Caco-2 (cell line): ENCODE measurements at regions not wholly inside any gene's neighbourhood (a gene's known extent, or its start where the extent isn't known, plus 50 kb on each side); places are given as distances from the start of the nearest gene placed in this dataset.

Experiments
- BruUV-seq: library from RNA; stranded (reverse); fragments of 400-500 nt; replicated peaks from 2 replicates; lab custom pipeline; 2021; lab: Mats Ljungman, UMichigan
- CTCF ChIA-PET: fragments of 300-600 bp; sonication (Branson Sonifier 250); formaldehyde crosslinking; loops from one replicate; lab custom pipeline; 2022; ENCODE audit warnings: antibody characterized with exemption; lab: Charles Lee
- POLR2A ChIA-PET: fragments of 300-600 bp; sonication (Branson Sonifier 250); formaldehyde crosslinking; loops from one replicate; lab custom pipeline; 2022; ENCODE audit warnings: antibody characterized with exemption; lab: Charles Lee
- DNase-seq, 2 experiments: peaks; one replicate each; pipeline versions ENCODE4 v3.0.0 to v3.0.0-alpha.2; 2020 to 2022
- H3K27me3 ChIP-seq: replicated peaks from 2 replicates; pipeline ENCODE4 v1.6.0; 2011; ENCODE audit warnings: low read length; ENCODE audit not compliant: control insufficient read depth, insufficient read depth
- H3K36me3 ChIP-seq: 2 replicates; pipeline ENCODE4 v1.5.1; 2011; ENCODE audit warnings: low read length; ENCODE audit not compliant: control insufficient read depth, insufficient read depth
- H3K4me1 ChIP-seq: fragments of 250-450 bp; sonication (Bioruptor Pico); 2 replicates; pipeline ENCODE4 v1.5.1; 2020; ENCODE audit warnings: mild to moderate bottlenecking
- H3K4me3 ChIP-seq: 2 replicates; pipeline ENCODE4 v1.5.1; 2011; ENCODE audit warnings: low read depth, mild to moderate bottlenecking, control low read depth, low read length
- H3K9me3 ChIP-seq: fragments of 250-450 bp; sonication (Bioruptor Pico); 2 replicates; pipeline ENCODE4 v1.5.1; 2020; ENCODE audit warnings: mild to moderate bottlenecking, moderate library complexity
- H3K27ac Mint-ChIP-seq: one replicate; pipeline ENCODE4 v1.8.0; 2022; ENCODE audit warnings: mixed read lengths; ENCODE audit not compliant: unreplicated experiment
- H3K27me3 Mint-ChIP-seq: one replicate; pipeline ENCODE4 v1.8.0; 2022; ENCODE audit warnings: mixed read lengths; ENCODE audit not compliant: insufficient read depth, unreplicated experiment
- H3K36me3 Mint-ChIP-seq: one replicate; pipeline ENCODE4 v1.8.0; 2022; ENCODE audit warnings: mild to moderate bottlenecking, mixed read lengths; ENCODE audit not compliant: insufficient read depth, unreplicated experiment
- H3K4me1 Mint-ChIP-seq: one replicate; pipeline ENCODE4 v1.8.0; 2022; ENCODE audit warnings: low read depth, mixed read lengths; ENCODE audit not compliant: unreplicated experiment
- H3K4me3 Mint-ChIP-seq: one replicate; pipeline ENCODE4 v1.8.0; 2022; ENCODE audit warnings: mild to moderate bottlenecking, moderate library complexity, mixed read lengths; ENCODE audit not compliant: unreplicated experiment
- H3K9me3 Mint-ChIP-seq: one replicate; pipeline ENCODE4 v1.8.0; 2022; ENCODE audit warnings: mixed read lengths; ENCODE audit not compliant: unreplicated experiment
- CTCF ChIP-seq, 2 experiments: fragments of 200-600 bp in 1 of 2; IDR thresholded peaks; 1 replicate in 1 of 2; 2 replicates in 1 of 2; pipeline versions ENCODE4 v1.5.1 to v1.8.0; 2011 to 2022; ENCODE audit warnings: antibody characterized with exemption in 1 of 2, control low read depth in 1 of 2, inconsistent platforms in 1 of 2, low read depth in 1 of 2, low read length in 1 of 2, mild to moderate bottlenecking in 1 of 2, moderate library complexity in 1 of 2; ENCODE audit not compliant: insufficient read depth in 1 of 2, severe bottlenecking in 1 of 2, unreplicated experiment in 1 of 2
- intact Hi-C: fragments of 100-400 bp; cut with micrococcal nuclease; formaldehyde crosslinking; loops from one replicate; pipeline ENCODE4 v1.10.0; 2022; ENCODE audit not compliant: unreplicated experiment

GRCh38 chr5:133894143-133894542 is 74.3 kb downstream of the C5orf15 start:
- ChIA-PET CTCF (interaction anchor here (0.7 kb wide), 1 partner anchor 41 kb away, joined by 3 read pairs; no protein-coding TSS in a partner anchor), POLR2A (no interaction called here)
- Histone ChIP-seq H3K4me3 (no peak overlapping the region), H3K27me3 (no peaks in the 10 kb centered on the region), H3K9me3 (no peaks in the 10 kb centered on the region), H3K36me3 (no peaks in the 10 kb centered on the region), H3K4me1 (no peaks in the 10 kb centered on the region)
- Mint-ChIP-seq H3K4me3 (no peak overlapping the region), H3K27me3 (peaks cover 6% of the 10 kb centered on the region), H3K9me3 (no peaks in the 10 kb centered on the region), H3K4me1 (no peaks in the 10 kb centered on the region), H3K36me3 (no peaks in the 10 kb centered on the region), H3K27ac (no peak overlapping the region)
- TF ChIP-seq CTCF (IDR thresholded peaks at IDR 0.05; ENCODE audit: insufficient read depth in 1 of 2, low read depth in 1 of 2, low read length in 1 of 2, severe bottlenecking in 1 of 2, unreplicated experiment in 1 of 2), result no peak
- intact Hi-C loops, result no loop called here
- no TSS peak for BruUV-seq
- DNase-seq, result no peak

- H3K4me1 Mint-ChIP-seq, result no peaks in the 10 kb centered on the region
- POLR2A ChIA-PET, result no interaction called here
- TF ChIP-seq CTCF (IDR thresholded peaks at IDR 0.05; ENCODE audit: insufficient read depth in 1 of 2, low read depth in 1 of 2, low read length in 1 of 2, severe bottlenecking in 1 of 2, unreplicated experiment in 1 of 2), result no peak
- Histone ChIP-seq H3K27me3 (no peaks in the 10 kb centered on the region), H3K4me1 (no peaks in the 10 kb centered on the region), H3K9me3 (no peaks in the 10 kb centered on the region), H3K36me3 (no peaks in the 10 kb centered on the region), H3K4me3 (no peak overlapping the region)
- H3K9me3 Mint-ChIP-seq, result no peaks in the 10 kb centered on the region
- CTCF ChIA-PET, result no interaction called here
- no peak overlapping the region for H3K4me3 Mint-ChIP-seq
- intact Hi-C loops, result no loop called here
- BruUV-seq, result no TSS peak
- H3K27ac Mint-ChIP-seq, result no peak overlapping the region
- peaks cover 3% of the 10 kb centered on the region for H3K27me3 Mint-ChIP-seq
- DNase-seq, result peak in 1 of 2 experiments; percentile 15
- no peaks in the 10 kb centered on the region for H3K36me3 Mint-ChIP-seq
These were observed 75.7 kb downstream of the C5orf15 start for GRCh38 chr5:133892774-133893173.

- no TSS peak for BruUV-seq
- POLR2A ChIA-PET, result no interaction called here
These were observed 76.1 kb downstream of the C5orf15 start for GRCh38 chr5:133892306-133892705.

More at GRCh38 chr5:133892306-133892705, 76.1 kb downstream of the C5orf15 start:
- Mint-ChIP-seq H3K27ac (no peak overlapping the region), H3K4me1 (no peaks in the 10 kb centered on the region), H3K4me3 (no peak overlapping the region), H3K36me3 (no peaks in the 10 kb centered on the region), H3K27me3 (peaks cover 3% of the 10 kb centered on the region), H3K9me3 (no peaks in the 10 kb centered on the region)
- intact Hi-C loops, result no loop called here
- Histone ChIP-seq H3K36me3 (no peaks in the 10 kb centered on the region), H3K9me3 (no peaks in the 10 kb centered on the region), H3K4me1 (no peaks in the 10 kb centered on the region), H3K4me3 (no peak overlapping the region), H3K27me3 (no peaks in the 10 kb centered on the region)
- peak in 1 of 2 experiments; percentile 11 for DNase-seq
- CTCF ChIA-PET, result no interaction called here
- TF ChIP-seq CTCF (IDR thresholded peaks at IDR 0.05; ENCODE audit: insufficient read depth in 1 of 2, low read depth in 1 of 2, low read length in 1 of 2, severe bottlenecking in 1 of 2, unreplicated experiment in 1 of 2), result no peak
